ENCODE measurements at regions not wholly inside any gene's neighbourhood (a gene's known extent, or its start where the extent isn't known, plus 50 kb on each side); places are given as distances from the start of the nearest gene placed in this dataset.

- no peaks in the 10 kb centered on the region for H3K9me1 ChIP-seq (ENCODE audit: control insufficient read depth, extremely low read depth, insufficient read depth, low read length)
- no peaks in the 10 kb centered on the region for H3K79me2 ChIP-seq (ENCODE audit: control insufficient read depth, insufficient read depth, low read length)
- no peaks in the 10 kb centered on the region for H4K20me1 ChIP-seq (ENCODE audit: control insufficient read depth, extremely low read depth, insufficient read depth, low read length)
- DNase-seq (ENCODE audit: low read depth, low spot score) (no peak), FAIRE-seq (no peak)
- dilution Hi-C loops (cut with MboI; ENCODE audit: extremely low pct_ligation_motif_present, low sequenced_read_pairs), result no loop called here
- no peaks in the 10 kb centered on the region for H3K9me3 ChIP-seq (ENCODE audit: control insufficient read depth, low read depth, low read length)
- no peak for TF ChIP-seq EZH2 (IDR thresholded peaks at IDR 0.05; ENCODE audit: low read length)
- TF ChIP-seq, protein P1, sequence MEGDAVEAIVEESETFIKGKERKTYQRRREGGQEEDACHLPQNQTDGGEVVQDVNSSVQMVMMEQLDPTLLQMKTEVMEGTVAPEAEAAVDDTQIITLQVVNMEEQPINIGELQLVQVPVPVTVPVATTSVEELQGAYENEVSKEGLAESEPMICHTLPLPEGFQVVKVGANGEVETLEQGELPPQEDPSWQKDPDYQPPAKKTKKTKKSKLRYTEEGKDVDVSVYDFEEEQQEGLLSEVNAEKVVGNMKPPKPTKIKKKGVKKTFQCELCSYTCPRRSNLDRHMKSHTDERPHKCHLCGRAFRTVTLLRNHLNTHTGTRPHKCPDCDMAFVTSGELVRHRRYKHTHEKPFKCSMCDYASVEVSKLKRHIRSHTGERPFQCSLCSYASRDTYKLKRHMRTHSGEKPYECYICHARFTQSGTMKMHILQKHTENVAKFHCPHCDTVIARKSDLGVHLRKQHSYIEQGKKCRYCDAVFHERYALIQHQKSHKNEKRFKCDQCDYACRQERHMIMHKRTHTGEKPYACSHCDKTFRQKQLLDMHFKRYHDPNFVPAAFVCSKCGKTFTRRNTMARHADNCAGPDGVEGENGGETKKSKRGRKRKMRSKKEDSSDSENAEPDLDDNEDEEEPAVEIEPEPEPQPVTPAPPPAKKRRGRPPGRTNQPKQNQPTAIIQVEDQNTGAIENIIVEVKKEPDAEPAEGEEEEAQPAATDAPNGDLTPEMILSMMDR (optimal IDR thresholded peaks at IDR 0.05 in 1 of 3, IDR thresholded peaks at IDR 0.05 in 1 of 3, conservative IDR thresholded peaks at IDR 0.05 in 1 of 3; ENCODE audit: extremely low read depth in 1 of 3, insufficient read depth in 2 of 3, low read length in 3 of 3), result no peak
- no peaks in the 10 kb centered on the region for H3K27me3 ChIP-seq (ENCODE audit: control insufficient read depth, extremely low read depth, insufficient read depth, low read length)
- no peaks in the 10 kb centered on the region for H3K4me1 ChIP-seq (ENCODE audit: control insufficient read depth, extremely low read depth, insufficient read depth, low read length)
- no peak overlapping the region for H3K4me3 ChIP-seq (ENCODE audit: control insufficient read depth in 2 of 3, extremely low read depth in 1 of 3, insufficient read depth in 2 of 3, low read depth in 1 of 3, low read length in 3 of 3)
- H3K36me3 ChIP-seq (ENCODE audit: control insufficient read depth in 2 of 2, extremely low read depth in 1 of 2, insufficient read depth in 2 of 2, low read length in 2 of 2), result no peaks in the 10 kb centered on the region
- no peak overlapping the region for H3K4me2 ChIP-seq (ENCODE audit: control insufficient read depth, extremely low read depth, insufficient read depth, low read depth, low read length)
- no peak overlapping the region for H3K9ac ChIP-seq (ENCODE audit: control insufficient read depth, extremely low read depth, insufficient read depth, low read length)
- H3K27ac ChIP-seq (ENCODE audit: control insufficient read depth, insufficient read depth, low read length), result no peak overlapping the region
- no peak overlapping the region for H2AFZ ChIP-seq (ENCODE audit: control insufficient read depth, low read length)
Measured at GRCh38 chr4:17098996-17099395, 200.6 kb upstream of the LDB2 start.

- H3K79me2 ChIP-seq (ENCODE audit: control insufficient read depth, insufficient read depth, low read length), result no peaks in the 10 kb centered on the region
- no peaks in the 10 kb centered on the region for H3K4me1 ChIP-seq (ENCODE audit: control insufficient read depth, extremely low read depth, insufficient read depth, low read length)
- DNase-seq (ENCODE audit: low read depth, low spot score) (no peak), FAIRE-seq (no peak)
- no peak overlapping the region for H3K27ac ChIP-seq (ENCODE audit: control insufficient read depth, insufficient read depth, low read length)
- no peak overlapping the region for H2AFZ ChIP-seq (ENCODE audit: control insufficient read depth, low read length)
- no peaks in the 10 kb centered on the region for H3K9me1 ChIP-seq (ENCODE audit: control insufficient read depth, extremely low read depth, insufficient read depth, low read length)
- H3K4me2 ChIP-seq (ENCODE audit: control insufficient read depth, extremely low read depth, insufficient read depth, low read depth, low read length), result no peak overlapping the region
- H3K9me3 ChIP-seq (ENCODE audit: control insufficient read depth, low read depth, low read length), result no peaks in the 10 kb centered on the region
- no peaks in the 10 kb centered on the region for H3K27me3 ChIP-seq (ENCODE audit: control insufficient read depth, extremely low read depth, insufficient read depth, low read length)
- H4K20me1 ChIP-seq (ENCODE audit: control insufficient read depth, extremely low read depth, insufficient read depth, low read length), result no peaks in the 10 kb centered on the region
- no peak overlapping the region for H3K4me3 ChIP-seq (ENCODE audit: control insufficient read depth in 2 of 3, extremely low read depth in 1 of 3, insufficient read depth in 2 of 3, low read depth in 1 of 3, low read length in 3 of 3)
- H3K36me3 ChIP-seq (ENCODE audit: control insufficient read depth in 2 of 2, extremely low read depth in 1 of 2, insufficient read depth in 2 of 2, low read length in 2 of 2), result no peaks in the 10 kb centered on the region
- TF ChIP-seq, protein P1 (optimal IDR thresholded peaks at IDR 0.05 in 1 of 3, IDR thresholded peaks at IDR 0.05 in 1 of 3, conservative IDR thresholded peaks at IDR 0.05 in 1 of 3; ENCODE audit: extremely low read depth in 1 of 3, insufficient read depth in 2 of 3, low read length in 3 of 3), result no peak
- no peak for TF ChIP-seq EZH2 (IDR thresholded peaks at IDR 0.05; ENCODE audit: low read length)
- dilution Hi-C loops (cut with MboI; ENCODE audit: extremely low pct_ligation_motif_present, low sequenced_read_pairs), result no loop called here
- no peak overlapping the region for H3K9ac ChIP-seq (ENCODE audit: control insufficient read depth, extremely low read depth, insufficient read depth, low read length)
Measured at GRCh38 chr4:17098401-17098800, 200.0 kb upstream of the LDB2 start.

Measured in keratinocyte (primary cell).